ENCODE measurements at regions not wholly inside any gene's neighbourhood (a gene's known extent, or its start where the extent isn't known, plus 50 kb on each side); places are given as distances from the start of the nearest gene placed in this dataset.

DNA sequence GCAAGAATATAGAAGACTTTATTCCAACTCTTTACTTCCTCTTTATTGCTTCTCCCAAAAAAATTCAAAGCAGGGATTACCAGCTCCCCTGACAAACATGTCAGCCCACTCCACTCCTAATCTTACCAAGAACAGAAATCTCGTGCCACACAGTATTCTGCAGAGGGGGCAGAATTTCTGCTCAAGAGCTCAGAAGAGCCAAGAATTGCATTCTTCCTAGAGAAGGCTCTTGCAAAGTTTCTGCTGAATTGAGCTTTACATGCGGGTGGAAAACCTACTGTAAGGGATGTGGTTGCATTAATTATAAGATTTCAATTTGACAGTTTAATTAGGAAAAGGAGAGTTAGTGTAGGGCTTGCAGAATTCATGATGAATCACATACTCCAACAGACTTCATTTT is 428.5 kb downstream of the CETN3 start:
- no peak for DNase-seq (ENCODE audit: low read depth in 2 of 2)
- H3K4me3 ChIP-seq (replicated peaks in 1 of 2; ENCODE audit: low read depth in 2 of 2, low read length in 2 of 2) = no peak overlapping the region
- TF ChIP-seq, protein P1, sequence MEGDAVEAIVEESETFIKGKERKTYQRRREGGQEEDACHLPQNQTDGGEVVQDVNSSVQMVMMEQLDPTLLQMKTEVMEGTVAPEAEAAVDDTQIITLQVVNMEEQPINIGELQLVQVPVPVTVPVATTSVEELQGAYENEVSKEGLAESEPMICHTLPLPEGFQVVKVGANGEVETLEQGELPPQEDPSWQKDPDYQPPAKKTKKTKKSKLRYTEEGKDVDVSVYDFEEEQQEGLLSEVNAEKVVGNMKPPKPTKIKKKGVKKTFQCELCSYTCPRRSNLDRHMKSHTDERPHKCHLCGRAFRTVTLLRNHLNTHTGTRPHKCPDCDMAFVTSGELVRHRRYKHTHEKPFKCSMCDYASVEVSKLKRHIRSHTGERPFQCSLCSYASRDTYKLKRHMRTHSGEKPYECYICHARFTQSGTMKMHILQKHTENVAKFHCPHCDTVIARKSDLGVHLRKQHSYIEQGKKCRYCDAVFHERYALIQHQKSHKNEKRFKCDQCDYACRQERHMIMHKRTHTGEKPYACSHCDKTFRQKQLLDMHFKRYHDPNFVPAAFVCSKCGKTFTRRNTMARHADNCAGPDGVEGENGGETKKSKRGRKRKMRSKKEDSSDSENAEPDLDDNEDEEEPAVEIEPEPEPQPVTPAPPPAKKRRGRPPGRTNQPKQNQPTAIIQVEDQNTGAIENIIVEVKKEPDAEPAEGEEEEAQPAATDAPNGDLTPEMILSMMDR (IDR thresholded peaks at IDR 0.05; ENCODE audit: low read depth, low read length) = no peak

DNA sequence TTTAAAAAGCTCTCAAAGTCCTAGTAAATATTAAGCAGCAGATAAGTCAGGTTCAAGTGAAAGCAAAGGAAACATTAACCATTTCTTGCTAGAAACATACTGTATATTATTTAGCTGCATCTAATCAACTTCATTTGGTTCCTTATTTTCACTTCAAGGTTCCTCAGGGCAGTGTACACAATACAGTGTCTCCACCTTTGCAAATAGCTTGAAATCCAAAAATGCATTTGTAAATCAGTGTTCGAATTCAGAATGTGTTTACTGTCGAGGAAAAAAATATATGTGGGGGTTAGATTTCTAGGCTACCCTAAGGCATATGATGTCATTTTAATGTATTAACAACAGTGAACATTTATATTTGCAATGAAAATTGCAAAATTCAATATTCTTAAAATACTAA is 436.0 kb downstream of the CETN3 start:
- no peak for DNase-seq (ENCODE audit: low read depth in 2 of 2)
- no peak overlapping the region for H3K4me3 ChIP-seq (replicated peaks in 1 of 2; ENCODE audit: low read depth in 2 of 2, low read length in 2 of 2)
- TF ChIP-seq, protein P1 (IDR thresholded peaks at IDR 0.05; ENCODE audit: low read depth, low read length) = no peak

DNA sequence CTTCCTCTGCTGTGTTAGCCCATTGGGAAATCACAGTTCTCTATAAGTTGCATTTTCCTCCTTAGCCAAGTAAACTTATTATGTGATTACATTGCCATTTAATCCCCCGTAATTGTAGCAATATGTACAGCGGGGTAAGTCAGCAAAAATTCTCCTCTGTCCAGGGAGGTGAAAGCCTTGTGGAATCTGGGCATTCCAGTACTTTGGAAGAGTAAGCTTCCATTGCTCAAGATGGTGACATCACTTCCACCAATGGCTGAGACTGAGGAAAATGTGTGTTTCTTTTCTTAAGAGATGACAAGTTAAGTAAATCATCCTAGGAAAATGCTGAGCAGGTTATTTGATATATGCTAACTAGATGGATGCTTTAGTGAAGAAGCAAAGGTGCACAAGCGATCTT is 436.7 kb downstream of the CETN3 start:
- DNase-seq (ENCODE audit: low read depth in 2 of 2) = peak; percentile 23 to 34
- no peak overlapping the region for H3K4me3 ChIP-seq (replicated peaks in 1 of 2; ENCODE audit: low read depth in 2 of 2, low read length in 2 of 2)
- TF ChIP-seq, protein P1 (IDR thresholded peaks at IDR 0.05; ENCODE audit: low read depth, low read length) = no peak

DNA sequence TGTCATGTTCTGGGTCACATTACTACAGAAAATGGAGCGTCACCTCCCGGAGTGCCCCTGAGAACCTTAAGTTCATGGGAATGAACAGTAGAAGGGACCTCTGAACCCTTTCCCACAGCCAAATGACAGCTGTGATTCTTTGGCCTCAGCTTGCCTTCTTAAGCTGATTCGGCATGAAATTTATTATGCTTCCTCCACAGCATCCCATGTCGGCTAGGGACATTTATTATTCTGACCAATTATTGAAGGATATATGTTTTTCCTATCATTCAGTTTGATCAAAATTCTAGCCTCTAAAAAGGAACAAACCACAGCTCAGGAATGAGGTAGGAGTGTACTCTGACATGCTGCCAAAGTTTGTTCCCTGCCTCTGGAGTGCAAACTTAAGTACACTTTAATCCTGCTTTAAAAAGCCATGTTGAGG is 440.6 kb downstream of the CETN3 start:
- TF ChIP-seq, protein P1 (IDR thresholded peaks at IDR 0.05; ENCODE audit: low read depth, low read length) = no peak
- peak; percentile 42 to 78 for DNase-seq (ENCODE audit: low read depth in 2 of 2)

DNA sequence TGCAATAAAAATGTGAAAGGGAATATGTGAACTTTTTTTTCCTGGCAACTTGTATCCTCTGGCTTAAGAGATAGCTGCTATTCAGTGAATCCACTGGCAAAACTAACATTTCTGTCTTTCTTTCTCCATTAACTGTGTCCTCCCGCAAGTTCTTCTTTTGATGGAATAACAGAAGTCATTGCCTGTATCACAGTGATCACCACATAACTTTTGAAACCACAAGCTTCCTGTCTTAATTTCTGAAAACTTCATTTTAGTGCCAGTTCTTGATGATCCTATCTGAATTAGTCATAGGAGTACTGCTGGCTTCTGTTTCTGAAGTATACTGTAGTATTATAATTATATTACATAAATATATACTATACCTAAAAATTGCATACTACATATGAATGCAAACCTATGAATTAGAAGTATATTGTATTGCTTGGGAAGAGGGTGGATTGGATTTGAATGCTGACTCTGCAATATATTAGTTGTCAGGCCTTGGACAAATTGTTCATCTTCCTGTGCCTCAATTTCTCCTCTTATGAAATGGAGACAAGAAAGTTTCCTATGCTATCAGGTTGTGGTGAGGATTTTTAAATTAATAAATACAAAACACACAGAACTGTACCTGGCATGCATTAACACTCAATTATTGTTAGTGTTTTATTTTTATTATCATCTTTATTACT is 441.6 kb downstream of the CETN3 start:
- TF ChIP-seq, protein P1 (IDR thresholded peaks at IDR 0.05; ENCODE audit: low read depth, low read length) = no peak
- DNase-seq (ENCODE audit: low read depth in 2 of 2) = peak; percentile 60 to 64
- no peak overlapping the region for H3K4me3 ChIP-seq (replicated peaks in 1 of 2; ENCODE audit: low read depth in 2 of 2, low read length in 2 of 2)

More for the DNA sequence above, 440.6 kb downstream of the CETN3 start:
- H3K4me3 ChIP-seq (replicated peaks in 1 of 2; ENCODE audit: low read depth in 2 of 2, low read length in 2 of 2) = no peak overlapping the region

DNA sequence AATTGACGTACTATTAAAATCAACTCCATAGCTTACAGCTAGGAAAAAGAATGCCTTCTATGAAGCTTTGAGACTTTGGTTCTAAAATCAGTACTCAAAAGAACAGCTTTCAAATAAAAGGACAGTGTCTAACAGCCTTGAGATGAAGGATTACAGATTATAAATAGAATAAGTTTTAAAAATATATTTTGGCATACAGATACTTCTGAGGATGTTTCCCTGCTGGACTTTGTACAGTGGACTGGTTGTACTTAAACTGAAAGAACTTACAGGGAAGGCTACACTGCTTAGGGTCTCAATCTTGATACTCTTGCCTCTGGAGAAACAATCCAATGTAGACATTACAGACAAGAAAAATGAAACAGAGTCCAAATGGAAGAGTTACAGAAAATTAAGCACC is 452.7 kb downstream of the CETN3 start:
- TF ChIP-seq, protein P1 (IDR thresholded peaks at IDR 0.05; ENCODE audit: low read depth, low read length) = no peak
- H3K4me3 ChIP-seq (replicated peaks in 1 of 2; ENCODE audit: low read depth in 2 of 2, low read length in 2 of 2) = no peak overlapping the region
- no peak for DNase-seq (ENCODE audit: low read depth in 2 of 2)

DNA sequence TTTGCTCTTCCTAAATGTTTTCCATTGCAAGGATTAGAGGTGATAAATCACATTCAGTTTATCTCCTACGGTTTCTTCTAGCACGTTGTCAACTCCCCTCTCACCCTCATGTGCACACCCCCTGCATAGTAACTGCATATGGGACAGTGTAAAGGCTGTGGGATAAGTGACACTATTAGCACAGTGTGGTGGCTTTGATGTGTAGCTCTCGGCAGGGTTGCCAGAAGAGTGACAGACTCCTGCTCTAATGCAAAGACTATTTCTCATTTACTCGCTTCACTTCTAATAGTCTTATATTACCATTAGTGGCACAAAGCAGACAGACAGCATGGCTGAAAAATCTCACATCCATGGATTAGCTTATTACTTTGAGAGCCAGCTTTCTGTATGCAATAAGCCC is 454.6 kb downstream of the CETN3 start:
- TF ChIP-seq, protein P1 (IDR thresholded peaks at IDR 0.05; ENCODE audit: low read depth, low read length) = no peak
- no peak for DNase-seq (ENCODE audit: low read depth in 2 of 2)
- H3K4me3 ChIP-seq (replicated peaks in 1 of 2; ENCODE audit: low read depth in 2 of 2, low read length in 2 of 2) = no peak overlapping the region

Data from cardiac fibroblast (primary cell).